PC-3 (cell line): ENCODE measurements at regions not wholly inside any gene's neighbourhood (a gene's known extent, or its start where the extent isn't known, plus 50 kb on each side); places are given as distances from the start of the nearest gene placed in this dataset.

Experiments
- ATAC-seq: fragments of 200-7000 bp; cut with Tn5 transposase; 2 replicates; pipeline ENCODE4 v1.9.1; 2020; ENCODE audit warnings: mild to moderate bottlenecking, moderate library complexity
- BruUV-seq: library from RNA; stranded (reverse); fragments of 400-500 nt; replicated peaks from 2 replicates; lab custom pipeline; 2021; lab: Mats Ljungman, UMichigan
- CTCF ChIA-PET: fragments of 300-600 bp; sonication (Branson Sonifier 250); formaldehyde crosslinking; loops from one replicate; lab custom pipeline; 2022; ENCODE audit warnings: antibody characterized with exemption; lab: Charles Lee
- POLR2A ChIA-PET: fragments of 300-600 bp; sonication (Branson Sonifier 250); formaldehyde crosslinking; loops from one replicate; lab custom pipeline; 2022; ENCODE audit warnings: antibody characterized with exemption; ENCODE audit not compliant: unreplicated experiment; lab: Charles Lee
- DNase-seq: peaks from one replicate; pipeline ENCODE4 v3.0.0-alpha.2; 2015
- H2AFZ ChIP-seq: fragments of 300-600 bp; sonication (generic); 2 replicates; pipeline ENCODE4 v1.6.0; 2016; ENCODE audit warnings: antibody characterized with exemption, low read length
- H3F3A ChIP-seq: fragments of 300-600 bp; sonication (generic); one replicate; pipeline ENCODE4 v1.6.0; 2017; ENCODE audit warnings: antibody characterized with exemption, low read length, control low read depth, mild to moderate bottlenecking; ENCODE audit not compliant: unreplicated experiment
- H3K27ac ChIP-seq: fragments of 300-600 bp; sonication (generic); 2 replicates; pipeline ENCODE4 v1.5.1; 2016; ENCODE audit warnings: mild to moderate bottlenecking, low read length
- H3K27me3 ChIP-seq: fragments of 300-600 bp; sonication (generic); 2 replicates; pipeline ENCODE4 v1.6.1; 2016; ENCODE audit warnings: low read length, mixed read lengths
- H3K36me3 ChIP-seq: fragments of 300-600 bp; sonication (generic); 2 replicates; pipeline ENCODE4 v1.6.1; 2016; ENCODE audit warnings: low read depth, mixed run types, low read length, mixed read lengths
- H3K4me1 ChIP-seq: fragments of 300-600 bp; sonication (generic); 2 replicates; pipeline ENCODE4 v1.5.1; 2016; ENCODE audit warnings: low read length; ENCODE audit not compliant: insufficient read depth
- H3K4me2 ChIP-seq: fragments of 300-600 bp; sonication (generic); 2 replicates; pipeline ENCODE4 v1.6.0; 2016; ENCODE audit warnings: low read length
- H3K4me3 ChIP-seq: fragments of 300-600 bp; sonication (generic); 2 replicates; pipeline ENCODE4 v1.5.1; 2016; ENCODE audit warnings: mild to moderate bottlenecking, low read length, mixed read lengths
- H3K79me2 ChIP-seq: fragments of 300-600 bp; sonication (generic); 2 replicates; pipeline ENCODE4 v1.6.1; 2017; ENCODE audit warnings: low read length, mixed read lengths
- H3K9ac ChIP-seq: fragments of 300-600 bp; sonication (generic); 2 replicates; pipeline ENCODE4 v1.6.0; 2016; ENCODE audit warnings: mild to moderate bottlenecking, low read length
- H3K9me2 ChIP-seq: fragments of 300-600 bp; sonication (generic); replicated peaks from 2 replicates; pipeline ENCODE4 v1.6.1; 2016; ENCODE audit warnings: mixed run types, low read length, mixed read lengths
- H3K9me3 ChIP-seq: fragments of 300-600 bp; sonication (generic); 2 replicates; pipeline ENCODE4 v1.6.1; 2016; ENCODE audit warnings: low read length, mixed read lengths
- H4K20me1 ChIP-seq: fragments of 300-600 bp; sonication (generic); 2 replicates; pipeline ENCODE4 v1.6.1; 2016; ENCODE audit warnings: low read length, mixed read lengths
- CTCF ChIP-seq: fragments of 300-600 bp; sonication (generic); conservative IDR thresholded peaks from 2 replicates; pipeline ENCODE4 v1.5.1; 2017; ENCODE audit warnings: antibody characterized with exemption, low read depth, mild to moderate bottlenecking, low read length
- EZH2 ChIP-seq: fragments of 300-600 bp; sonication (generic); IDR thresholded peaks from one replicate; pipeline ENCODE4 v1.6.1; 2017; ENCODE audit warnings: antibody characterized with exemption, mild to moderate bottlenecking, low read length; ENCODE audit not compliant: unreplicated experiment
- EZH2phosphoT487 ChIP-seq: fragments of 300-600 bp; sonication (generic); IDR thresholded peaks from 2 replicates; pipeline ENCODE4 v1.6.1; 2018; ENCODE audit warnings: mild to moderate bottlenecking, antibody characterized with exemption, low read length, borderline replicate concordance
- intact Hi-C: fragments of 100-400 bp; cut with micrococcal nuclease; formaldehyde crosslinking; loops from 2 replicates; pipeline ENCODE4 v1.9.0; 2023

GRCh38 chr2:101574622-101575021 lies 99.7 kb upstream of the RFX8 start:
- H3K27me3 ChIP-seq = no peaks in the 10 kb centered on the region
- DNase-seq (peak; percentile 66), ATAC-seq (peak; percentile 56; the same call in 1 of the 2 replicates)
- POLR2A ChIA-PET = interaction anchor here (0.6 kb wide), 1 partner anchor 424 kb away, joined by 3 read pairs; no protein-coding TSS in a partner anchor
- intact Hi-C loops = no loop called here
- BruUV-seq = no TSS peak
- H3K79me2 ChIP-seq = no peaks in the 10 kb centered on the region
- no peaks in the 10 kb centered on the region for H3K36me3 ChIP-seq
- H2AFZ ChIP-seq = no peak overlapping the region
- no peaks in the 10 kb centered on the region for H4K20me1 ChIP-seq
- H3K4me1 ChIP-seq = peaks cover 13% of the 10 kb centered on the region; the same call in 1 of the 2 replicates
- H3K4me3 ChIP-seq = no peak overlapping the region
- CTCF ChIA-PET = no interaction called here
- H3F3A ChIP-seq = no peaks in the 10 kb centered on the region
- no peaks in the 10 kb centered on the region for H3K9me3 ChIP-seq
- no peak overlapping the region for H3K27ac ChIP-seq
- H3K9me2 ChIP-seq = no peaks in the 10 kb centered on the region
- no peak overlapping the region for H3K9ac ChIP-seq
- TF ChIP-seq EZH2phosphoT487 (no peak), CTCF (no peak), EZH2 (no peak)
- peak overlapping the region; percentile 3; the same call in 1 of the 2 replicates for H3K4me2 ChIP-seq

GRCh38 chr2:101571951-101572350 lies 97.0 kb upstream of the RFX8 start:
- Histone ChIP-seq H3K9me2 (no peaks in the 10 kb centered on the region), H3K4me3 (no peak overlapping the region), H3K36me3 (no peaks in the 10 kb centered on the region), H3K27ac (no peak overlapping the region), H3K27me3 (no peaks in the 10 kb centered on the region), H2AFZ (no peak overlapping the region), H3K9me3 (no peaks in the 10 kb centered on the region), H4K20me1 (no peaks in the 10 kb centered on the region), H3K4me1 (peaks cover 17% of the 10 kb centered on the region), H3K9ac (no peak overlapping the region), H3K4me2 (no peak overlapping the region), H3F3A (no peaks in the 10 kb centered on the region), H3K79me2 (no peaks in the 10 kb centered on the region)
- POLR2A ChIA-PET = no interaction called here
- DNase-seq (no peak), ATAC-seq (no peak)
- intact Hi-C loops = no loop called here
- no TSS peak for BruUV-seq
- CTCF ChIA-PET = no interaction called here
- TF ChIP-seq EZH2phosphoT487 (no peak), CTCF (no peak), EZH2 (no peak)

GRCh38 chr2:101569886-101570520 lies 95.1 kb upstream of the RFX8 start:
- Histone ChIP-seq H2AFZ (no peak overlapping the region), H4K20me1 (no peaks in the 10 kb centered on the region), H3K4me2 (no peak overlapping the region), H3K9me2 (no peaks in the 10 kb centered on the region), H3K36me3 (no peaks in the 10 kb centered on the region), H3K79me2 (no peaks in the 10 kb centered on the region), H3K4me1 (peaks cover 26% of the 10 kb centered on the region), H3K9me3 (no peaks in the 10 kb centered on the region), H3K27me3 (no peaks in the 10 kb centered on the region), H3K9ac (no peak overlapping the region), H3F3A (no peaks in the 10 kb centered on the region), H3K4me3 (no peak overlapping the region), H3K27ac (no peak overlapping the region)
- intact Hi-C loops = no loop called here
- no peak for TF ChIP-seq CTCF
- no peak for TF ChIP-seq EZH2phosphoT487
- TF ChIP-seq EZH2 = no peak
- DNase-seq (no peak), ATAC-seq (no peak)
- POLR2A ChIA-PET = no interaction called here
- BruUV-seq = no TSS peak
- CTCF ChIA-PET = no interaction called here
